Activated naive CD8-positive, alpha-beta T cell treated with anti-CD3 and anti-CD28 coated beads, Interleukin-2, amount 10 ng/mL, durations not matched to agents 7 days and 5 days (primary cell): ENCODE measurements at regions not wholly inside any gene's neighbourhood (a gene's known extent, or its start where the extent isn't known, plus 50 kb on each side); places are given as distances from the start of the nearest gene placed in this dataset.

ENCODE experiments used
- ATAC-seq: fragments of 150-1000 bp; cut with Tn5 transposase; one replicate; pipeline ENCODE4 v1.10.0; 2021; ENCODE audit warnings: low read depth, moderate library complexity
- POLR2A ChIA-PET: fragments of 350-600 bp; sonication (Branson Sonifier 250); formaldehyde crosslinking; loops from one replicate; lab custom pipeline; 2021; ENCODE audit warnings: antibody characterized with exemption; lab: Charles Lee
- DNase-seq: peaks from one replicate; pipeline ENCODE4 v3.0.0; 2021
- H3K27ac Mint-ChIP-seq: one replicate; pipeline ENCODE4 v1.8.0; 2022; ENCODE audit warnings: mild to moderate bottlenecking, mixed read lengths
- H3K27me3 Mint-ChIP-seq: one replicate; pipeline ENCODE4 v1.8.0; 2022; ENCODE audit warnings: mild to moderate bottlenecking, moderate library complexity, mixed read lengths
- H3K36me3 Mint-ChIP-seq: one replicate; pipeline ENCODE4 v1.8.0; 2021; ENCODE audit warnings: mild to moderate bottlenecking, mixed read lengths
- H3K4me1 Mint-ChIP-seq: one replicate; pipeline ENCODE4 v1.8.0; 2021; ENCODE audit warnings: mixed read lengths
- H3K4me3 Mint-ChIP-seq: one replicate; pipeline ENCODE4 v1.8.0; 2022; ENCODE audit warnings: mild to moderate bottlenecking, moderate library complexity, mixed read lengths
- H3K9me3 Mint-ChIP-seq: one replicate; pipeline ENCODE4 v1.8.0; 2021; ENCODE audit warnings: mixed read lengths

- POLR2A ChIA-PET = no interaction called here
- peaks cover 11% of the 10 kb centered on the region for H3K27me3 Mint-ChIP-seq
- no peaks in the 10 kb centered on the region for H3K9me3 Mint-ChIP-seq
- H3K4me3 Mint-ChIP-seq = no peak overlapping the region
- H3K27ac Mint-ChIP-seq = no peak overlapping the region
- ATAC-seq (no peak), DNase-seq (no peak)
- no peaks in the 10 kb centered on the region for H3K4me1 Mint-ChIP-seq
- no peaks in the 10 kb centered on the region for H3K36me3 Mint-ChIP-seq
Observed at GRCh38 chr15:88391700-88392099, 75.5 kb downstream of the MRPL46 start.

- Mint-ChIP-seq H3K4me1 (no peaks in the 10 kb centered on the region), H3K9me3 (no peaks in the 10 kb centered on the region), H3K36me3 (no peaks in the 10 kb centered on the region), H3K27ac (no peak overlapping the region), H3K27me3 (peaks cover 9% of the 10 kb centered on the region), H3K4me3 (no peak overlapping the region)
- POLR2A ChIA-PET = no interaction called here
- ATAC-seq (no peak), DNase-seq (no peak)
Observed at GRCh38 chr15:88391006-88391405, 76.2 kb downstream of the MRPL46 start.

- ATAC-seq (no peak), DNase-seq (no peak)
- Mint-ChIP-seq H3K36me3 (no peaks in the 10 kb centered on the region), H3K27ac (no peak overlapping the region), H3K4me1 (no peaks in the 10 kb centered on the region), H3K27me3 (peaks cover 9% of the 10 kb centered on the region), H3K9me3 (no peaks in the 10 kb centered on the region), H3K4me3 (no peak overlapping the region)
- POLR2A ChIA-PET = no interaction called here
Observed at GRCh38 chr15:88390164-88390901, 76.9 kb downstream of the MRPL46 start.

- no peaks in the 10 kb centered on the region for H3K9me3 Mint-ChIP-seq
- POLR2A ChIA-PET = no interaction called here
- H3K27ac Mint-ChIP-seq = no peak overlapping the region
- H3K27me3 Mint-ChIP-seq = peaks cover 4% of the 10 kb centered on the region
- H3K36me3 Mint-ChIP-seq = no peaks in the 10 kb centered on the region
- no peak for DNase-seq
- H3K4me3 Mint-ChIP-seq = no peak overlapping the region
- ATAC-seq = no peak
- no peaks in the 10 kb centered on the region for H3K4me1 Mint-ChIP-seq
Observed at GRCh38 chr15:88389120-88389519, 78.1 kb downstream of the MRPL46 start.

- DNase-seq (no peak), ATAC-seq (no peak)
- no peaks in the 10 kb centered on the region for H3K36me3 Mint-ChIP-seq
- POLR2A ChIA-PET = no interaction called here
- H3K4me1 Mint-ChIP-seq = no peaks in the 10 kb centered on the region
- H3K27me3 Mint-ChIP-seq = no peaks in the 10 kb centered on the region
- H3K9me3 Mint-ChIP-seq = no peaks in the 10 kb centered on the region
- no peak overlapping the region for H3K27ac Mint-ChIP-seq
- H3K4me3 Mint-ChIP-seq = no peak overlapping the region
Observed at GRCh38 chr15:88388686-88389085, 78.5 kb downstream of the MRPL46 start.

- DNase-seq (no peak), ATAC-seq (no peak)
- Mint-ChIP-seq H3K27ac (no peak overlapping the region), H3K9me3 (no peaks in the 10 kb centered on the region), H3K4me3 (no peak overlapping the region), H3K27me3 (peaks cover 3% of the 10 kb centered on the region), H3K36me3 (no peaks in the 10 kb centered on the region), H3K4me1 (no peaks in the 10 kb centered on the region)
- POLR2A ChIA-PET = no interaction called here
Observed at GRCh38 chr15:88385078-88385700, 82.0 kb downstream of the MRPL46 start.

- DNase-seq = no peak
Observed at GRCh38 chr15:88383354-88383753, 83.8 kb downstream of the MRPL46 start.

GRCh38 chr15:88382482-88382983 is 84.7 kb downstream of the MRPL46 start:
- Mint-ChIP-seq H3K4me3 (no peak overlapping the region), H3K36me3 (no peaks in the 10 kb centered on the region), H3K4me1 (no peaks in the 10 kb centered on the region), H3K27me3 (peaks cover 3% of the 10 kb centered on the region), H3K27ac (no peak overlapping the region), H3K9me3 (no peaks in the 10 kb centered on the region)
- ATAC-seq = no peak
- DNase-seq = no peak
- POLR2A ChIA-PET = no interaction called here

More at GRCh38 chr15:88383354-88383753, 83.8 kb downstream of the MRPL46 start:
- no peak for ATAC-seq
- POLR2A ChIA-PET = no interaction called here
- Mint-ChIP-seq H3K36me3 (no peaks in the 10 kb centered on the region), H3K4me3 (no peak overlapping the region), H3K9me3 (no peaks in the 10 kb centered on the region), H3K4me1 (no peaks in the 10 kb centered on the region), H3K27me3 (peaks cover 3% of the 10 kb centered on the region), H3K27ac (no peak overlapping the region)

GRCh38 chr15:88378188-88378637 is 89.0 kb downstream of the MRPL46 start:
- Mint-ChIP-seq H3K4me1 (no peaks in the 10 kb centered on the region), H3K27ac (no peak overlapping the region), H3K4me3 (no peak overlapping the region), H3K27me3 (peaks cover 3% of the 10 kb centered on the region), H3K36me3 (no peaks in the 10 kb centered on the region), H3K9me3 (no peaks in the 10 kb centered on the region)
- no peak for DNase-seq
- no peak for ATAC-seq
- POLR2A ChIA-PET = no interaction called here

GRCh38 chr15:88377509-88377908 is 89.7 kb downstream of the MRPL46 start:
- no peaks in the 10 kb centered on the region for H3K9me3 Mint-ChIP-seq
- H3K27me3 Mint-ChIP-seq = peaks cover 3% of the 10 kb centered on the region

GRCh38 chr15:88376574-88377174 is 90.5 kb downstream of the MRPL46 start:
- no peak overlapping the region for H3K4me3 Mint-ChIP-seq
- ATAC-seq (no peak), DNase-seq (no peak)
- H3K4me1 Mint-ChIP-seq = no peaks in the 10 kb centered on the region
- POLR2A ChIA-PET = no interaction called here
- H3K9me3 Mint-ChIP-seq = no peaks in the 10 kb centered on the region
- H3K27me3 Mint-ChIP-seq = no peaks in the 10 kb centered on the region
- no peaks in the 10 kb centered on the region for H3K36me3 Mint-ChIP-seq
- no peak overlapping the region for H3K27ac Mint-ChIP-seq

More at GRCh38 chr15:88377509-88377908, 89.7 kb downstream of the MRPL46 start:
- Mint-ChIP-seq H3K4me1 (no peaks in the 10 kb centered on the region), H3K4me3 (no peak overlapping the region), H3K27ac (no peak overlapping the region), H3K36me3 (no peaks in the 10 kb centered on the region)
- ATAC-seq (no peak), DNase-seq (no peak)
- POLR2A ChIA-PET = no interaction called here

- H3K4me3 Mint-ChIP-seq = no peak overlapping the region
- no peaks in the 10 kb centered on the region for H3K27me3 Mint-ChIP-seq
- DNase-seq = no peak
- no peak overlapping the region for H3K27ac Mint-ChIP-seq
- POLR2A ChIA-PET = no interaction called here
- no peaks in the 10 kb centered on the region for H3K4me1 Mint-ChIP-seq
- no peaks in the 10 kb centered on the region for H3K36me3 Mint-ChIP-seq
- no peak for ATAC-seq
- H3K9me3 Mint-ChIP-seq = no peaks in the 10 kb centered on the region
Observed at GRCh38 chr15:88375234-88375927, 91.8 kb downstream of the MRPL46 start.

- POLR2A ChIA-PET = no interaction called here
Observed at GRCh38 chr15:88365124-88365523, 102.1 kb downstream of the MRPL46 start.

More at GRCh38 chr15:88365124-88365523, 102.1 kb downstream of the MRPL46 start:
- H3K4me1 Mint-ChIP-seq = no peaks in the 10 kb centered on the region
- H3K27ac Mint-ChIP-seq = no peak overlapping the region
- H3K36me3 Mint-ChIP-seq = peaks cover 1% of the 10 kb centered on the region
- no peak for DNase-seq
- ATAC-seq = no peak
- H3K9me3 Mint-ChIP-seq = peaks cover 1% of the 10 kb centered on the region
- peaks cover 2% of the 10 kb centered on the region for H3K27me3 Mint-ChIP-seq
- no peak overlapping the region for H3K4me3 Mint-ChIP-seq
